ENCODE measurements at regions not wholly inside any gene's neighbourhood (a gene's known extent, or its start where the extent isn't known, plus 50 kb on each side); places are given as distances from the start of the nearest gene placed in this dataset.

GRCh38 chr13:106047859-106048258, 487.6 kb downstream of the EFNB2 start:
- TF ChIP-seq CTCF (IDR thresholded peaks at IDR 0.05) = no peak
- TF ChIP-seq POLR2A (IDR thresholded peaks at IDR 0.05) = no peak
- H3K4me3 ChIP-seq = no peak overlapping the region
- intact Hi-C loops (cut with DNase I) = no loop called here

GRCh38 chr13:106042996-106043581, 492.4 kb downstream of the EFNB2 start:
- intact Hi-C loops (cut with DNase I) = no loop called here
- H3K27ac ChIP-seq = no peak overlapping the region
- no peaks in the 10 kb centered on the region for H3K9me3 ChIP-seq
- no peaks in the 10 kb centered on the region for H3K27me3 ChIP-seq
- no peak overlapping the region for H3K4me3 ChIP-seq
- 26% methylated on average over 1 of the region's 1 CpG for WGBS (ENCODE audit: insufficient coverage, low coverage, low lambda C conversion rate, missing lambda C conversion rate)
- no peak for TF ChIP-seq POLR2A (IDR thresholded peaks at IDR 0.05)
- no peak for TF ChIP-seq CTCF (IDR thresholded peaks at IDR 0.05)
- no peaks in the 10 kb centered on the region for H3K36me3 ChIP-seq
- ATAC-seq (no peak), DNase-seq (no peak)
- H3K4me1 ChIP-seq = no peaks in the 10 kb centered on the region

More at GRCh38 chr13:106047859-106048258, 487.6 kb downstream of the EFNB2 start:
- H3K27me3 ChIP-seq = no peaks in the 10 kb centered on the region
- DNase-seq (no peak), ATAC-seq (no peak)
- no peaks in the 10 kb centered on the region for H3K4me1 ChIP-seq
- H3K27ac ChIP-seq = no peak overlapping the region
- WGBS (ENCODE audit: insufficient coverage, low coverage, low lambda C conversion rate, missing lambda C conversion rate) = 56% methylated on average over 1 of the region's 1 CpG
- H3K9me3 ChIP-seq = no peaks in the 10 kb centered on the region
- H3K36me3 ChIP-seq = no peaks in the 10 kb centered on the region

GRCh38 chr13:106041445-106041844, 494.0 kb downstream of the EFNB2 start:
- H3K27ac ChIP-seq = no peak overlapping the region
- no peaks in the 10 kb centered on the region for H3K9me3 ChIP-seq
- intact Hi-C loops (cut with DNase I) = no loop called here
- H3K36me3 ChIP-seq = no peaks in the 10 kb centered on the region
- no peaks in the 10 kb centered on the region for H3K27me3 ChIP-seq
- no peaks in the 10 kb centered on the region for H3K4me1 ChIP-seq
- H3K4me3 ChIP-seq = no peak overlapping the region
- 58% methylated on average over 3 of the region's 3 CpGs for WGBS (ENCODE audit: insufficient coverage, low coverage, low lambda C conversion rate, missing lambda C conversion rate)
- ATAC-seq = no peak
- no peak for DNase-seq
- no peak for TF ChIP-seq POLR2A (IDR thresholded peaks at IDR 0.05)
- TF ChIP-seq CTCF (IDR thresholded peaks at IDR 0.05) = no peak

- 40% methylated on average over 1 of the region's 2 CpGs for WGBS (ENCODE audit: insufficient coverage, low coverage, low lambda C conversion rate, missing lambda C conversion rate)
- DNase-seq (no peak), ATAC-seq (no peak)
- intact Hi-C loops (cut with DNase I) = no loop called here
- H3K4me3 ChIP-seq = no peak overlapping the region
- no peaks in the 10 kb centered on the region for H3K27me3 ChIP-seq
- no peaks in the 10 kb centered on the region for H3K9me3 ChIP-seq
- H3K27ac ChIP-seq = no peak overlapping the region
- H3K36me3 ChIP-seq = no peaks in the 10 kb centered on the region
- no peaks in the 10 kb centered on the region for H3K4me1 ChIP-seq
- no peak for TF ChIP-seq CTCF (IDR thresholded peaks at IDR 0.05)
- no peak for TF ChIP-seq POLR2A (IDR thresholded peaks at IDR 0.05)
Measured at GRCh38 chr13:106038752-106039151, 496.7 kb downstream of the EFNB2 start.

- WGBS (ENCODE audit: insufficient coverage, low coverage, low lambda C conversion rate, missing lambda C conversion rate) = no CpG with 5 or more reads among the region's 6 CpGs
- Histone ChIP-seq H3K36me3 (no peaks in the 10 kb centered on the region), H3K4me3 (no peak overlapping the region), H3K27me3 (no peaks in the 10 kb centered on the region), H3K4me1 (no peaks in the 10 kb centered on the region), H3K27ac (no peak overlapping the region), H3K9me3 (no peaks in the 10 kb centered on the region)
- DNase-seq (no peak), ATAC-seq (peak in 1 of 4 donors; percentile 28)
- no peak for TF ChIP-seq POLR2A (IDR thresholded peaks at IDR 0.05)
- no peak for TF ChIP-seq CTCF (IDR thresholded peaks at IDR 0.05)
- intact Hi-C loops (cut with DNase I) = no loop called here
Measured at GRCh38 chr13:106036870-106037269, 498.6 kb downstream of the EFNB2 start.

Measured in right lobe of liver (tissue), 6 donors.